A673 (cell line): ENCODE measurements at regions not wholly inside any gene's neighbourhood (a gene's known extent, or its start where the extent isn't known, plus 50 kb on each side); places are given as distances from the start of the nearest gene placed in this dataset.

Source experiments
- BruUV-seq: library from RNA; stranded (reverse); fragments of 400-500 nt; replicated peaks from 2 replicates; lab custom pipeline; 2021; lab: Mats Ljungman, UMichigan
- CTCF ChIA-PET: fragments of 300-600 bp; sonication (Branson Sonifier 250); formaldehyde crosslinking; loops from one replicate; lab custom pipeline; 2022; ENCODE audit warnings: antibody characterized with exemption; lab: Charles Lee
- POLR2A ChIA-PET: fragments of 300-600 bp; sonication (Branson Sonifier 250); formaldehyde crosslinking; loops from one replicate; lab custom pipeline; 2022; ENCODE audit warnings: antibody characterized with exemption; ENCODE audit not compliant: low non-redundant PET; lab: Charles Lee
- DNase-seq: peaks from one replicate; pipeline ENCODE4 v3.0.0-alpha.2; 2015; ENCODE audit warnings: low spot score
- H3K27ac ChIP-seq: fragments of 200-600 bp; sonication (generic); 2 replicates; pipeline ENCODE4 v1.5.1; 2016; ENCODE audit warnings: mixed run types, low read depth, mild to moderate bottlenecking, mixed read lengths, antibody characterized with exemption, low read length; ENCODE audit not compliant: poor library complexity, severe bottlenecking
- H3K27me3 ChIP-seq: fragments of 200-600 bp; sonication (generic); replicated peaks from 2 replicates; pipeline ENCODE4 v1.6.1; 2017; ENCODE audit warnings: mixed run types, low read depth, mild to moderate bottlenecking, mixed read lengths, antibody characterized with exemption, low read length; ENCODE audit not compliant: insufficient read depth, poor library complexity
- H3K36me3 ChIP-seq: fragments of 200-600 bp; sonication (generic); 2 replicates; pipeline ENCODE4 v1.6.1; 2016; ENCODE audit warnings: mixed run types, mild to moderate bottlenecking, mixed read lengths, antibody characterized with exemption, low read length; ENCODE audit not compliant: insufficient read depth, poor library complexity, severe bottlenecking
- H3K4me1 ChIP-seq: fragments of 200-600 bp; sonication (generic); 2 replicates; pipeline ENCODE4 v1.6.1; 2017; ENCODE audit warnings: mixed run types, mild to moderate bottlenecking, mixed read lengths, antibody characterized with exemption, low read length; ENCODE audit not compliant: insufficient read depth, poor library complexity, severe bottlenecking
- H3K4me3 ChIP-seq: fragments of 200-600 bp; sonication (generic); 2 replicates; pipeline ENCODE4 v1.5.1; 2016; ENCODE audit warnings: low read depth, mixed run types, mild to moderate bottlenecking, mixed read lengths, low read length; ENCODE audit not compliant: poor library complexity, severe bottlenecking
- H3K9me3 ChIP-seq: fragments of 200-600 bp; sonication (generic); 2 replicates; pipeline ENCODE4 v1.6.1; 2016; ENCODE audit warnings: mixed run types, low read depth, mild to moderate bottlenecking, mixed read lengths, antibody characterized with exemption, low read length; ENCODE audit not compliant: poor library complexity, severe bottlenecking
- CTCF ChIP-seq: fragments of 300-800, 200-600 bp; sonication (generic); conservative IDR thresholded peaks from 2 replicates; pipeline ENCODE4 v1.5.1; 2017; ENCODE audit warnings: low read depth, mild to moderate bottlenecking, antibody characterized with exemption, low read length, moderate library complexity, mixed read lengths
- EZH2 ChIP-seq: fragments of 200-600 bp; sonication (generic); IDR thresholded peaks from 2 replicates; pipeline ENCODE4 v1.6.1; 2017; ENCODE audit warnings: borderline replicate concordance, low read depth, mild to moderate bottlenecking, mixed read lengths, antibody characterized with exemption, low read length; ENCODE audit not compliant: poor library complexity, severe bottlenecking
- intact Hi-C: fragments of 100-400 bp; cut with micrococcal nuclease; formaldehyde crosslinking; loops from one replicate; pipeline ENCODE4 v1.10.0; 2022; ENCODE audit not compliant: unreplicated experiment

GRCh38 chr2:225293638-225294037 is 105.9 kb upstream of the NYAP2 start:
- ChIA-PET POLR2A (no interaction called here), CTCF (no interaction called here)
- no TSS peak for BruUV-seq
- Histone ChIP-seq H3K4me1 (no peaks in the 10 kb centered on the region), H3K27ac (no peak overlapping the region), H3K9me3 (no peaks in the 10 kb centered on the region), H3K4me3 (no peak overlapping the region), H3K36me3 (no peaks in the 10 kb centered on the region), H3K27me3 (no peaks in the 10 kb centered on the region)
- TF ChIP-seq EZH2 (no peak), CTCF (no peak)
- no peak for DNase-seq
- intact Hi-C loops = no loop called here

- H3K4me3 ChIP-seq = no peak overlapping the region
- no peak for DNase-seq
- H3K27me3 ChIP-seq = no peaks in the 10 kb centered on the region
- ChIA-PET POLR2A (no interaction called here), CTCF (no interaction called here)
- intact Hi-C loops = no loop called here
- no peaks in the 10 kb centered on the region for H3K36me3 ChIP-seq
- no peak for TF ChIP-seq CTCF
- TF ChIP-seq EZH2 = no peak
- H3K9me3 ChIP-seq = no peaks in the 10 kb centered on the region
- BruUV-seq = no TSS peak
- H3K4me1 ChIP-seq = no peaks in the 10 kb centered on the region
- H3K27ac ChIP-seq = no peak overlapping the region
These were observed 108.6 kb upstream of the NYAP2 start for GRCh38 chr2:225290757-225291400.

GRCh38 chr2:225289659-225290058 is 109.9 kb upstream of the NYAP2 start:
- intact Hi-C loops = no loop called here
- Histone ChIP-seq H3K36me3 (no peaks in the 10 kb centered on the region), H3K9me3 (no peaks in the 10 kb centered on the region), H3K4me1 (no peaks in the 10 kb centered on the region), H3K27me3 (no peaks in the 10 kb centered on the region), H3K4me3 (no peak overlapping the region), H3K27ac (no peak overlapping the region)
- ChIA-PET CTCF (no interaction called here), POLR2A (no interaction called here)
- BruUV-seq = no TSS peak
- no peak for TF ChIP-seq CTCF
- no peak for TF ChIP-seq EZH2
- no peak for DNase-seq
